Activated T-helper 1 cell treated with anti-CD3 and anti-CD28 coated beads, Interleukin-12 subunit alpha, Interleukin-12 subunit beta, Interleukin-2, Interleukin-4 antibody, amounts not matched to agents 30 ng/mL and 10 ng/mL and 1 ng/mL, durations not matched to agents 14 hours and 24 hours and 36 hours (primary cell): ENCODE measurements at regions not wholly inside any gene's neighbourhood (a gene's known extent, or its start where the extent isn't known, plus 50 kb on each side); places are given as distances from the start of the nearest gene placed in this dataset.
"Not testable (repeated sequence)": the region's sequence is repeated elsewhere in the genome, so short reads cannot be mapped to it uniquely, and the experiment has no call there.

Source experiments
- DNase-seq: peaks from one replicate; pipeline ENCODE4 v3.0.0; 2021; ENCODE audit warnings: low spot score
- H3K27ac Mint-ChIP-seq: one replicate; pipeline ENCODE4 v1.8.0; 2021; ENCODE audit warnings: mild to moderate bottlenecking, mixed read lengths
- H3K27me3 Mint-ChIP-seq: one replicate; pipeline ENCODE4 v1.8.0; 2022; ENCODE audit warnings: mild to moderate bottlenecking, moderate library complexity, mixed read lengths; ENCODE audit not compliant: insufficient read depth
- H3K36me3 Mint-ChIP-seq: one replicate; pipeline ENCODE4 v1.8.0; 2021; ENCODE audit warnings: low read depth, mixed read lengths
- H3K4me1 Mint-ChIP-seq: one replicate; pipeline ENCODE4 v1.8.0; 2021; ENCODE audit warnings: low read depth, mixed read lengths
- H3K4me3 Mint-ChIP-seq: one replicate; pipeline ENCODE4 v1.8.0; 2021; ENCODE audit warnings: mild to moderate bottlenecking, moderate library complexity, mixed read lengths
- H3K9me3 Mint-ChIP-seq: one replicate; pipeline ENCODE4 v1.8.0; 2021; ENCODE audit warnings: mixed read lengths
- intact Hi-C: fragments of 100-400 bp; cut with micrococcal nuclease; formaldehyde crosslinking; loops from one replicate; pipeline ENCODE4 v1.15.1; 2024

DNA sequence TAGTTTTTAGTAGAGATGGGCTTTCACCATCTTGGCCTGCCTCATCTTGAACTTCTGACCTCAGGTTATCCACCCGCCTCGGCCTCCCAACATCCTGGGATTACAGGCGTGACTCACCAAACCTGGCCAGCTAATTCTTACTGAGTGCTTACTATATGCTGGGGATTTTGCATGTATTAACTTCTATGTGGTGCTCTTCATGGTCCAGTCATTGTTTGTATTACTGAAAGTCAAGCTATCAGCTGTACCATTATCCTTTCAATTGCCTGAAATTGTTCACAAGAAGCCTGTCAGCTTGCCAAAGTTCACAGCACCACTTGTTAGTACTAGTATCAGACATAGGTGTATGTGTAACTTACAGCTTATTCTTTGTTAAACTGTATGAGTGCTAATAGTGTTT, 1272.1 kb downstream of the ARAP2 start:
- no peaks in the 10 kb centered on the region for H3K36me3 Mint-ChIP-seq
- H3K4me3 Mint-ChIP-seq = no peak overlapping the region
- H3K27me3 Mint-ChIP-seq = no peaks in the 10 kb centered on the region
- no peaks in the 10 kb centered on the region for H3K9me3 Mint-ChIP-seq
- H3K27ac Mint-ChIP-seq = no peak overlapping the region
- DNase-seq = no peak
- no peaks in the 10 kb centered on the region for H3K4me1 Mint-ChIP-seq
- intact Hi-C loops = no loop called here

- no peak overlapping the region for H3K4me3 Mint-ChIP-seq
- H3K27ac Mint-ChIP-seq = no peak overlapping the region
Measured at GRCh38 chr4:34973650-34974312, 1270.5 kb downstream of the ARAP2 start.

DNA sequence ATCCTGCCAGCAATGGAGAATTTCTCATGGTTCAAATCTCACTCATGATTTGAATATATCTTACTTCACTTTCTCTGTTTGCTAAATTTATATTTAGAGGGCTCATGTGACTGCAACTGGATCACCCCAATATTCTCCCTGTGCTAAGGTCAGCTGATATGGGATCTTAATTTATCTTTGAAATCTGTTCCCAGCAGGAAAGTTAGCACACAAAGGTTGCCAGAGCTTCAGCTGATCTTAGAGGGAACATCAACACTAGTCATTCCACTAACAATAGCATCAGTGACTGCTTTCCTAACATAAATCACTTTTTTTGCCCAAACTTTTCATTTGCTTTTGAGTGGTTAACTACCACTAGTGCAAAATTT, 1270.0 kb downstream of the ARAP2 start:
- H3K4me3 Mint-ChIP-seq = no peak overlapping the region
- H3K4me1 Mint-ChIP-seq = no peaks in the 10 kb centered on the region
- DNase-seq = no peak
- intact Hi-C loops = no loop called here
- H3K9me3 Mint-ChIP-seq = no peaks in the 10 kb centered on the region
- H3K27me3 Mint-ChIP-seq = no peaks in the 10 kb centered on the region
- no peaks in the 10 kb centered on the region for H3K36me3 Mint-ChIP-seq
- H3K27ac Mint-ChIP-seq = no peak overlapping the region

More at GRCh38 chr4:34973650-34974312, 1270.5 kb downstream of the ARAP2 start:
- H3K4me1 Mint-ChIP-seq = no peaks in the 10 kb centered on the region
- no peak for DNase-seq
- intact Hi-C loops = no loop called here
- H3K9me3 Mint-ChIP-seq = no peaks in the 10 kb centered on the region
- no peaks in the 10 kb centered on the region for H3K36me3 Mint-ChIP-seq
- no peaks in the 10 kb centered on the region for H3K27me3 Mint-ChIP-seq

- H3K27me3 Mint-ChIP-seq, DNase-seq, H3K27ac Mint-ChIP-seq, H3K4me1 Mint-ChIP-seq, intact Hi-C loops, H3K36me3 Mint-ChIP-seq, H3K4me3 Mint-ChIP-seq: not testable (repeated sequence)
- peaks cover 29% of the 10 kb centered on the region for H3K9me3 Mint-ChIP-seq
Measured at GRCh38 chr4:35021222-35021621, 1223.1 kb downstream of the ARAP2 start.

DNA sequence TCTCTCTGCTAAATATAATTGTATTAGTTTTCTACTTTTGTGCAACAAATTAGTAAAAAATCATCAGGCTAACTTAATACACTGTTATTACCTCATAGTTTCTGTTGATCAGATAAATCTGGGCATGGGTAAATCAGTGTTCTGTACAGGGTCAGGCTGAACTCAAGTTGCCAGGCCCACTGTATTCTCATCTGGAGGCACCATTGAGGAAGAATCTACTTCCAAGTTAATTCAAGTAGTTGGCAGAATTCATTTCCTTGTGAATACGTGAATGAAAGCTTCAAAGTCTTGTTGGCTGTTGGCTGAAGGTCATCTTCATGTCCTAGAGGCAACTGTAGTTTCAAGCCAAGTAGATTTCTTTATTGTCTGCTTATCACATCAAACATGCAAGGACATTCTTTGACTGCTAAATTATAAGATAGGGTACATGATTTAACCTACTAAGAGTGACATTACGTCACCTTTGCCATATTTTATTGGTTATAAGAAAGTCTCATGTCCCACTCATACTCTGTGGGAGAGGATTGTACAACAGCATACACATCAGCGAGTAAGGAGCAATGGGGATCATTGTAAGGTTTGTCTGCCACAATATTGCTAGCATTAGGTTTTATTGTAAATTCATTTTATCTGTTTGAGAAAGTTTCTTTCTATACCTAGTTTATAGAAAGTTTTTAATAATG, 1219.0 kb downstream of the ARAP2 start:
- no peak for DNase-seq
- Mint-ChIP-seq H3K4me1 (no peaks in the 10 kb centered on the region), H3K4me3 (no peak overlapping the region), H3K27me3 (no peaks in the 10 kb centered on the region), H3K36me3 (no peaks in the 10 kb centered on the region), H3K9me3 (peaks cover 12% of the 10 kb centered on the region), H3K27ac (no peak overlapping the region)
- intact Hi-C loops = no loop called here

DNA sequence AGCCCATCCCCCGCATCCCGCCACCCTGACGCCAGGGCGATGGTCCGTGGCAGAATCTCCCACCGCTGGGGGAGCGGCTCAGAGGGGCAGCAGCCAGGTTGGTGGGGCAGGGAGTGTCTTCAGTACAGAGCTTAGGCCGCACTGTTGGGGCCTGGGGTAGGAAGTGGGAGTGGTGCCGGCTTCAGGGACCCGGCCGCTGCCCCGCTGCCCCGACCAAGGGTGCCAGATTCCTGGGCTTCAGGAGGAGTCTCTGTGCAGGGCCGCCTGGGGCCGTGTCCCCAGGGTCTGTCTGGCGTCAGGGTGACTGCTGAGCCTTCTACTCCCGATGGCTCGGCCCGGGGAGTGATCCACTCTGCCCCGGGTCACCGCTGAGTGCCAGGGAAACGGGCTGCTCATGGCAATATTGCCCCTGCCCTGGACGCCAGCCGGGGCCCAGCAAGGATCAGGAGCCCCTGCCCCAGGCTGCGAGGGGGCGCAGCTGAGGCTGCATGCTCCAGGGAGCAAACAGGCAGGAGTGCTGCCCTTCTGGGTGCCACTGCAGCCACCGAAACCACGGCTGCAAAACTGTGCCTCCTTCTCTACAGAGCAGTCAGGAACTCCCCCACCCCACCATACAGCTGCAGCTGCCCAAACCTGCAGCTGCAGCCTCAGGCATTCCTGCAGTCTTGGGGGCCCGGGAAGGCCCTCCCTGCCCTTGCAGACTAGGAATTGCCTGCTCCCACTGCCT, 1206.1 kb downstream of the ARAP2 start:
- intact Hi-C loops = no loop called here
- Mint-ChIP-seq H3K27ac (no peak overlapping the region), H3K36me3 (no peaks in the 10 kb centered on the region), H3K27me3 (peaks cover 1% of the 10 kb centered on the region), H3K4me3 (no peak overlapping the region), H3K4me1 (no peaks in the 10 kb centered on the region), H3K9me3 (no peaks in the 10 kb centered on the region)
- DNase-seq = no peak

GRCh38 chr4:35038845-35039244, 1205.5 kb downstream of the ARAP2 start:
- intact Hi-C loops = no loop called here
- Mint-ChIP-seq H3K4me1 (no peaks in the 10 kb centered on the region), H3K4me3 (no peak overlapping the region), H3K27me3 (peaks cover 1% of the 10 kb centered on the region), H3K9me3 (no peaks in the 10 kb centered on the region), H3K27ac (no peak overlapping the region), H3K36me3 (no peaks in the 10 kb centered on the region)
- DNase-seq = no peak

DNA sequence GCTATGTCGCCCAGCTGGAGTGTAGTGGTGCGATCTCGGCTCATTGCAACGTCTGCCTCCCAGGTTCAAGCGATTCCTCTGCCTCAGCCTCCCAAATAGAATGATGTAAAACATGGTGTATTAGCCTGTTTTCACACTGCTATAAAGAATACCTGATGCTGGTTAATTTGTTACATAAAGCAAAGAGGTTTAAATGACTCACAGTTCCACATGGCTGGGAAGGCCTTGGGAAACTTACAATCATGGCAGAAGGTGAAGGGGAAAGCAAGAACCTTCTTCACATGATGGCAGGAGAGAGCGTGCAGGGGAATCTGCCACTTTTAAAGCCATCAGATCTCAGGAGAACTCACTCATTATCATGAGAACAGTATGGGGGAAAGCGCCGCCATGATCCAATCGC, 1191.8 kb downstream of the ARAP2 start:
- Mint-ChIP-seq H3K27me3 (no peaks in the 10 kb centered on the region), H3K4me3 (no peak overlapping the region), H3K36me3 (no peaks in the 10 kb centered on the region), H3K4me1 (no peaks in the 10 kb centered on the region), H3K27ac (no peak overlapping the region), H3K9me3 (no peaks in the 10 kb centered on the region)
- DNase-seq = no peak
- intact Hi-C loops = no loop called here

DNA sequence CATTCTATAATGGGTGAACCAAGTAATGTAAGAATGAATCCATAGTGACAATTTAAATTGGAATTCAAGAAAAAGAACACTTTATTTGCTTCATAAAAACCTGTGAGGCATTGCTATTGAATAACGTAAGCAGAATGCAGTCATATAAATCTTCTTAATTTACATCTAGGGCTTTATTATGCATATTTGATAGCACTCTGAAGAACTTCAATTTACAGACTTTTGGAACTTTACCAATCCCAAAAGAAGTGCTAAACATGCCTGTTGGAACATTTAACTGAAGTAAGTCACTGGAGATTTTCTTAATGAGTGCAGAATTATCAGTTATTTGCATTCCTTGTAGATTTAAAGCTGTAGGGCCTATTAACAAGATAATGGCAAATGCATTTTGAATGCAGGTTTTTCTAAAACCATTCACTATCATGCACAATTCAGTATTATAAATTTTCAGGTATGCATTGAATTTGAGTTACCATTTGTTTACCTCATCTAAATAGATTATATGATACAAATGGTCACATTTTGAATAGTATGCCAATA, 1181.2 kb downstream of the ARAP2 start:
- Mint-ChIP-seq H3K4me1 (no peaks in the 10 kb centered on the region), H3K27ac (no peak overlapping the region), H3K4me3 (no peak overlapping the region), H3K27me3 (no peaks in the 10 kb centered on the region), H3K36me3 (no peaks in the 10 kb centered on the region), H3K9me3 (no peaks in the 10 kb centered on the region)
- intact Hi-C loops = no loop called here
- no peak for DNase-seq

DNA sequence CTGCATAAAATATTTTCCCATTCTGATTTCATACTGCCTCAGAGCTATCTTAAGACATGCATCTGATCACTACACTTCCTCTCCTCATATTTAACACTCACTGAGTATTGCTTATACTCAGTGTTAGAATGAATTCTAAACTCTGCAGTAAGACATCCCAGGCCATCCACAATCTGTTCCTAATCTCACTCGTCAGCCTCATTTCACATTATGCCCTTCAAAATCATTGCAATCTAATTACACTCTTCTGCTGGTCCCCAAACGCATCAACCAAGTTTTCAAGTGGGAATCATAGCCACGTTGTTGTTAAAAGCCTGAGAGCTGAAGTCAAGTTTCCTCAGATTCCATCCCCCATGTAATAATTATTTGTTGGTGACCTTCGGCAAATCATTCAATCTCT, 1177.9 kb downstream of the ARAP2 start:
- H3K9me3 Mint-ChIP-seq = no peaks in the 10 kb centered on the region
- no peaks in the 10 kb centered on the region for H3K36me3 Mint-ChIP-seq
- no peak for DNase-seq
- no peak overlapping the region for H3K27ac Mint-ChIP-seq
- no peaks in the 10 kb centered on the region for H3K27me3 Mint-ChIP-seq
- intact Hi-C loops = no loop called here
- no peaks in the 10 kb centered on the region for H3K4me1 Mint-ChIP-seq
- no peak overlapping the region for H3K4me3 Mint-ChIP-seq

- Mint-ChIP-seq H3K9me3 (no peaks in the 10 kb centered on the region), H3K4me3 (no peak overlapping the region), H3K36me3 (no peaks in the 10 kb centered on the region), H3K4me1 (no peaks in the 10 kb centered on the region), H3K27ac (no peak overlapping the region), H3K27me3 (no peaks in the 10 kb centered on the region)
- intact Hi-C loops = no loop called here
- no peak for DNase-seq
Measured at GRCh38 chr4:35080799-35081198, 1163.5 kb downstream of the ARAP2 start.

DNA sequence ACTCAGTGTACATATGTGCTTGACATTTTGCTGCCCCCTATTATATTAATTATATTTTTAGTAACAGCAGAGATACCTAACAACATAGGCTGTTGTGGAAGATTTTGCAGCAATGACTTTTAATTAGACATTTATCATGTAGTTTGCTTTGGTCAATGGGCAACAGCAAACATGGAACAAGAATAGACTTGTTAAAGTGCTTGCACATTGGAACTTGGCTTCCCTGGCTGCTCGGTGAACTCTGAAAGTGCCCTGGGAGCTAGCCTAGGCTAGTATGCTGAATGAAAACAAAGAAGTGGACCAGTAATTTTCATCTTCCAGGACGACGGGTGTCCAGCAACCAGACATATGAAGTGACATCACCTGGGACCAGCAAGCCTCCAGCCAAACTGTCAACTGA, 1157.1 kb downstream of the ARAP2 start:
- Mint-ChIP-seq H3K4me1 (no peaks in the 10 kb centered on the region), H3K36me3 (no peaks in the 10 kb centered on the region), H3K9me3 (no peaks in the 10 kb centered on the region), H3K4me3 (no peak overlapping the region), H3K27ac (no peak overlapping the region), H3K27me3 (no peaks in the 10 kb centered on the region)
- no peak for DNase-seq
- intact Hi-C loops = no loop called here

DNA sequence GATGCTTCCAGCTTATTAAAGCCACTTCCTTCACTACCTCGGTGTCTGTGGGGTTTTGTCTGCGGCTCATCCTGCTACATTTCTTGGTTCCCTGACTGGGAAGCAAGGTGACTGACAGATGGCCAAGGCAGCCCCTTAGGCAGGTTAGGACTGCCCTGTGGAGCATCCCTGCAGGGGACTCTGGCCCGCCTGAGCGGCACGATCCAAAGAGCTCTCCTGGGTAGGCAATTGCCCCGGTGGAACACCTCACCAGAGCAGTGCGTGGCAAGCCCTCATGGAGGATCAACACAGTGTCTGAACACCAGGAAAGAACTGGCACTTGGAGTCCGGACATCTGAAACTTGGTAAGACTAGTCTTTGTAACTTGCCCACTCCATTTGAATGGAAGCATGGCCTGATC, 1143.4 kb downstream of the ARAP2 start:
- H3K36me3 Mint-ChIP-seq = no peaks in the 10 kb centered on the region
- no peak for DNase-seq
- no peaks in the 10 kb centered on the region for H3K27me3 Mint-ChIP-seq
- H3K4me1 Mint-ChIP-seq = no peaks in the 10 kb centered on the region
- no peak overlapping the region for H3K4me3 Mint-ChIP-seq
- peaks cover 6% of the 10 kb centered on the region for H3K9me3 Mint-ChIP-seq
- intact Hi-C loops = no loop called here
- no peak overlapping the region for H3K27ac Mint-ChIP-seq
